Suprapubic skin (tissue), 4 donors: ENCODE measurements at regions not wholly inside any gene's neighbourhood (a gene's known extent, or its start where the extent isn't known, plus 50 kb on each side); places are given as distances from the start of the nearest gene placed in this dataset.

Experiments
- CTCF ChIP-seq, 2 donors: fragments of 200-600 bp in 1 of 2; fragments of 450-650 bp in 1 of 2; sonication (generic) in 1 of 2; IDR thresholded peaks; one replicate each; pipeline ENCODE4 v1.5.1; 2016 to 2019; ENCODE audit warnings: antibody characterized with exemption in 2 of 2, mild to moderate bottlenecking in 1 of 2, moderate library complexity in 1 of 2
- POLR2A ChIP-seq, 2 donors: fragments of 450-650 bp; IDR thresholded peaks; one replicate each; pipeline ENCODE4 v1.6.1; 2017; ENCODE audit warnings: antibody characterized with exemption in 2 of 2, mild to moderate bottlenecking in 2 of 2, moderate library complexity in 2 of 2
- POLR2AphosphoS5 ChIP-seq, 3 donors: sonication (generic); formaldehyde crosslinking; IDR thresholded peaks; one replicate each; pipeline ENCODE4 v1.6.1; 2017; ENCODE audit warnings: antibody characterized with exemption in 3 of 3

- TF ChIP-seq POLR2A (IDR thresholded peaks at IDR 0.05) = no peak
- TF ChIP-seq POLR2AphosphoS5 (IDR thresholded peaks at IDR 0.05) = no peak
- no peak for TF ChIP-seq CTCF (IDR thresholded peaks at IDR 0.05)
Measured at GRCh38 chr11:112367895-112368294, 107.2 kb upstream of the PLET1 start.
